HCT116 (cell line): ENCODE measurements at regions not wholly inside any gene's neighbourhood (a gene's known extent, or its start where the extent isn't known, plus 50 kb on each side); places are given as distances from the start of the nearest gene placed in this dataset.

Experiments used
- ATAC-seq: fragments of 200-7000 bp; cut with Tn5 transposase; 2 replicates; pipeline ENCODE4 v1.9.1; 2020; ENCODE audit warnings: mild to moderate bottlenecking, moderate library complexity
- BruUV-seq: library from RNA; stranded (reverse); fragments of 400-500 nt; replicated peaks from 2 replicates; lab custom pipeline; 2021; lab: Mats Ljungman, UMichigan
- CTCF ChIA-PET: fragments of 300-600 bp; sonication (Branson Sonifier 250); formaldehyde crosslinking; loops from one replicate; lab custom pipeline; 2021; ENCODE audit warnings: antibody characterized with exemption; lab: Charles Lee
- POLR2A ChIA-PET: fragments of 300-600, 350-600 bp; sonication (Branson Sonifier 250); formaldehyde crosslinking; loops from one replicate; lab custom pipeline; 2021; ENCODE audit warnings: antibody characterized with exemption; lab: Charles Lee
- RAD21 ChIA-PET, 2 experiments: fragments of 300-600 bp; sonication (Branson Sonifier 250); formaldehyde crosslinking; loops; one replicate each; lab custom pipeline; 2023; ENCODE audit warnings: low total read pairs in 2 of 2; ENCODE audit not compliant: uncharacterized antibody in 2 of 2, unreplicated experiment in 2 of 2, low non-redundant PET in 1 of 2; lab: Charles Lee
- DNase-seq: peaks from one replicate; pipeline ENCODE4 v3.0.0-alpha.2; 2010; ENCODE audit warnings: low read depth, low spot score
- H2AFZ ChIP-seq: fragments of 200-600 bp; shearing (Covaris generic), sonication (generic); 2 replicates; pipeline ENCODE4 v1.6.1; 2017; ENCODE audit warnings: low read depth, mixed run types, mixed read lengths, antibody characterized with exemption, low read length; ENCODE audit not compliant: poor library complexity, severe bottlenecking
- H3K27ac ChIP-seq: 2 replicates; pipeline ENCODE4 v1.5.1; 2012; ENCODE audit warnings: low read depth, low read length
- H3K27me3 ChIP-seq: fragments of 200-600 bp; sonication (generic); 2 replicates; pipeline ENCODE4 v1.6.1; 2016; ENCODE audit warnings: mixed run types, low read length, mixed read lengths; ENCODE audit not compliant: insufficient read depth
- H3K36me3 ChIP-seq, 2 experiments: fragments of 200-500 bp in 1 of 2; fragments of 200-600 bp in 1 of 2; sonication (Bioruptor generic) in 1 of 2; sonication (generic) in 1 of 2; 2 replicates each; pipeline versions ENCODE4 v1.5.1 to v1.6.1; 2014 to 2016; ENCODE audit warnings: low read length in 2 of 2, inconsistent platforms in 1 of 2, mixed read lengths in 1 of 2, mixed run types in 1 of 2; ENCODE audit not compliant: insufficient read depth in 2 of 2, control insufficient read depth in 1 of 2
- H3K4me1 ChIP-seq, 2 experiments: fragments of 200-600 bp in 1 of 2; sonication (generic) in 1 of 2; 2 replicates each; pipeline versions ENCODE4 v1.5.1 to v1.6.1; 2012 to 2017; ENCODE audit warnings: low read length in 2 of 2, inconsistent platforms in 1 of 2, mild to moderate bottlenecking in 1 of 2, mixed read lengths in 1 of 2, mixed run types in 1 of 2, moderate library complexity in 1 of 2; ENCODE audit not compliant: insufficient read depth in 2 of 2, control insufficient read depth in 1 of 2
- H3K4me2 ChIP-seq: fragments of 200-600 bp; sonication (generic); 2 replicates; pipeline ENCODE4 v1.6.1; 2017; ENCODE audit warnings: mixed run types, low read length, mixed read lengths
- H3K4me3 ChIP-seq, 2 experiments: fragments of 200-600 bp in 1 of 2; sonication (generic) in 1 of 2; replicated peaks in 1 of 2; 2 replicates each; pipeline ENCODE4 v1.5.1; 2011 to 2016; ENCODE audit warnings: low read length in 2 of 2, control low read depth in 1 of 2, low read depth in 1 of 2, mild to moderate bottlenecking in 1 of 2, mixed read lengths in 1 of 2, mixed run types in 1 of 2
- H3K79me2 ChIP-seq: fragments of 200-600 bp; sonication (generic); 2 replicates; pipeline ENCODE4 v1.6.1; 2017; ENCODE audit warnings: mild to moderate bottlenecking, mixed run types, low read length, moderate library complexity, mixed read lengths; ENCODE audit not compliant: insufficient read depth
- H3K9ac ChIP-seq: fragments of 200-600 bp; sonication (generic); 2 replicates; pipeline ENCODE4 v1.6.1; 2016; ENCODE audit warnings: low read length, mixed read lengths
- H3K9me2 ChIP-seq: fragments of 200-600 bp; sonication (generic), shearing (Covaris generic); 2 replicates; pipeline ENCODE4 v1.6.1; 2017; ENCODE audit warnings: mixed run types, mild to moderate bottlenecking, moderate library complexity; ENCODE audit not compliant: insufficient read depth
- H3K9me3 ChIP-seq, 2 experiments: fragments of 200-500 bp in 1 of 2; fragments of 200-600 bp in 1 of 2; sonication (Bioruptor generic) in 1 of 2; sonication (generic) in 1 of 2; 2 replicates each; pipeline ENCODE4 v1.6.1; 2014 to 2017; ENCODE audit warnings: low read length in 2 of 2, mixed read lengths in 2 of 2, inconsistent platforms in 1 of 2, low read depth in 1 of 2, mild to moderate bottlenecking in 1 of 2, mixed run types in 1 of 2, moderate library complexity in 1 of 2; ENCODE audit not compliant: control insufficient read depth in 1 of 2, insufficient read depth in 1 of 2
- H4K20me1 ChIP-seq: fragments of 200-600 bp; sonication (generic), shearing (Covaris generic); 2 replicates; pipeline ENCODE4 v1.6.1; 2017; ENCODE audit warnings: mixed run types, mild to moderate bottlenecking, moderate library complexity; ENCODE audit not compliant: insufficient read depth
- FOSL1 ChIP-seq: IDR thresholded peaks from 2 replicates; pipeline ENCODE4 v1.6.1; 2012; ENCODE audit warnings: low read depth
- JUND ChIP-seq: IDR thresholded peaks from 2 replicates; pipeline ENCODE4 v1.6.1; 2012
- POLR2A ChIP-seq: IDR thresholded peaks from 2 replicates; pipeline ENCODE4 v1.7.0; 2011; ENCODE audit warnings: borderline replicate concordance; ENCODE audit not compliant: insufficient read depth, insufficient read length; ENCODE audit errors: extremely low read depth
- POLR2AphosphoS5 ChIP-seq: IDR thresholded peaks from 2 replicates; pipeline ENCODE4 v1.6.1; 2011; ENCODE audit warnings: mild to moderate bottlenecking, low read depth, low read length, moderate library complexity
- RAD21 ChIP-seq: IDR thresholded peaks from 2 replicates; pipeline ENCODE4 v1.6.1; 2012; ENCODE audit warnings: low read depth, mild to moderate bottlenecking
- SIN3A ChIP-seq: IDR thresholded peaks from 2 replicates; pipeline ENCODE4 v1.6.1; 2012; ENCODE audit warnings: low read depth
- SP1 ChIP-seq: IDR thresholded peaks from 2 replicates; pipeline ENCODE4 v1.6.1; 2012; ENCODE audit warnings: low read depth
- SRF ChIP-seq: IDR thresholded peaks from 2 replicates; pipeline ENCODE4 v1.6.1; 2012; ENCODE audit warnings: low read depth
- TCF7L2 ChIP-seq: IDR thresholded peaks from 2 replicates; pipeline ENCODE4 v1.7.0; 2011; ENCODE audit warnings: borderline replicate concordance, inconsistent platforms; ENCODE audit not compliant: insufficient read depth, insufficient read length; ENCODE audit errors: extremely low read depth
- ZFX ChIP-seq: fragments of 450-650 bp; IDR thresholded peaks from 2 replicates; pipeline ENCODE4 v1.6.1; 2017
- ZNF274 ChIP-seq: fragments of 200-500 bp; sonication (Bioruptor generic); IDR thresholded peaks from 2 replicates; pipeline ENCODE4 v1.6.1; 2014; ENCODE audit warnings: mild to moderate bottlenecking, low read depth, low read length, inconsistent platforms
- intact Hi-C: fragments of 100-400 bp; cut with micrococcal nuclease; formaldehyde crosslinking; loops from 2 replicates; pipeline ENCODE4 v1.10.0; 2022
- TF ChIP-seq, protein P1 (sequence below): IDR thresholded peaks from 2 replicates; pipeline ENCODE4 v1.6.1; 2012; ENCODE audit warnings: low read depth
- TF ChIP-seq, protein P2 (sequence below), 3 experiments: fragments of 200-600 bp in 1 of 3; sonication (generic) in 1 of 3; IDR thresholded peaks in 2 of 3; conservative IDR thresholded peaks in 1 of 3; 2 replicates each; pipeline ENCODE4 v1.5.1; 2012 to 2017; ENCODE audit warnings: low read depth in 2 of 3, low read length in 2 of 3, antibody characterized with exemption in 1 of 3, borderline replicate concordance in 1 of 3, control low read depth in 1 of 3, mild to moderate bottlenecking in 1 of 3, mixed read lengths in 1 of 3, mixed run types in 1 of 3, moderate library complexity in 1 of 3; ENCODE audit not compliant: insufficient read depth in 1 of 3
- TF ChIP-seq, protein P3 (sequence below): IDR thresholded peaks from 2 replicates; pipeline ENCODE4 v1.6.1; 2011; ENCODE audit warnings: mild to moderate bottlenecking, low read length, moderate library complexity; ENCODE audit not compliant: insufficient replicate concordance; ENCODE audit errors: extremely low read depth

DNA sequence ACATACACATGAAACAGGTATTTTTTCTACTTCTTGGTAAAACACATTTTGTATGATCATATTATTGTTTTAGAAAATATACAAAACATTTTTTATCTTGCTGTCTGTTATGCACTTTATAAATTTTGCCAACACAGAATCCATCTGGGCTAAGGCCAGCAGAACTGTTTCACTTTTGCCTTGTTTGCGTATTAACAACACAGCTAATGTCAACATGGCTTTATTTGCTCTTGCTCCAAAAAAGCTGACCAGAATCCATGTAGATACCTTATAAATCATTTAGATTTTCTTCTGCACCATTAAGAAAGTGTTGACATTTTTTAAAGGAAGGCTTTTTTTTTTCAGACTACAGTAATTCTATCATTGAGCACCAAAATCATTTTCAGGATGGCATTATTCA, 58.1 kb upstream of the PGR start:
- H3K27me3 ChIP-seq = no peaks in the 10 kb centered on the region
- ATAC-seq = no peak
- no peak overlapping the region for H3K27ac ChIP-seq
- H4K20me1 ChIP-seq = no peaks in the 10 kb centered on the region
- no peak for DNase-seq
- H3K79me2 ChIP-seq = no peaks in the 10 kb centered on the region
- ChIA-PET CTCF (no interaction called here), RAD21 (no interaction called here), POLR2A (no interaction called here)
- no peak overlapping the region for H3K4me2 ChIP-seq
- H3K4me1 ChIP-seq = no peaks in the 10 kb centered on the region
- no peak overlapping the region for H3K9ac ChIP-seq
- no peak overlapping the region for H2AFZ ChIP-seq
- TF ChIP-seq, protein P1, sequence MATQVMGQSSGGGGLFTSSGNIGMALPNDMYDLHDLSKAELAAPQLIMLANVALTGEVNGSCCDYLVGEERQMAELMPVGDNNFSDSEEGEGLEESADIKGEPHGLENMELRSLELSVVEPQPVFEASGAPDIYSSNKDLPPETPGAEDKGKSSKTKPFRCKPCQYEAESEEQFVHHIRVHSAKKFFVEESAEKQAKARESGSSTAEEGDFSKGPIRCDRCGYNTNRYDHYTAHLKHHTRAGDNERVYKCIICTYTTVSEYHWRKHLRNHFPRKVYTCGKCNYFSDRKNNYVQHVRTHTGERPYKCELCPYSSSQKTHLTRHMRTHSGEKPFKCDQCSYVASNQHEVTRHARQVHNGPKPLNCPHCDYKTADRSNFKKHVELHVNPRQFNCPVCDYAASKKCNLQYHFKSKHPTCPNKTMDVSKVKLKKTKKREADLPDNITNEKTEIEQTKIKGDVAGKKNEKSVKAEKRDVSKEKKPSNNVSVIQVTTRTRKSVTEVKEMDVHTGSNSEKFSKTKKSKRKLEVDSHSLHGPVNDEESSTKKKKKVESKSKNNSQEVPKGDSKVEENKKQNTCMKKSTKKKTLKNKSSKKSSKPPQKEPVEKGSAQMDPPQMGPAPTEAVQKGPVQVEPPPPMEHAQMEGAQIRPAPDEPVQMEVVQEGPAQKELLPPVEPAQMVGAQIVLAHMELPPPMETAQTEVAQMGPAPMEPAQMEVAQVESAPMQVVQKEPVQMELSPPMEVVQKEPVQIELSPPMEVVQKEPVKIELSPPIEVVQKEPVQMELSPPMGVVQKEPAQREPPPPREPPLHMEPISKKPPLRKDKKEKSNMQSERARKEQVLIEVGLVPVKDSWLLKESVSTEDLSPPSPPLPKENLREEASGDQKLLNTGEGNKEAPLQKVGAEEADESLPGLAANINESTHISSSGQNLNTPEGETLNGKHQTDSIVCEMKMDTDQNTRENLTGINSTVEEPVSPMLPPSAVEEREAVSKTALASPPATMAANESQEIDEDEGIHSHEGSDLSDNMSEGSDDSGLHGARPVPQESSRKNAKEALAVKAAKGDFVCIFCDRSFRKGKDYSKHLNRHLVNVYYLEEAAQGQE = no peak
- TF ChIP-seq RAD21 = no peak
- TF ChIP-seq SRF = no peak
- no peak for TF ChIP-seq ZNF274
- no peak for TF ChIP-seq SP1
- TF ChIP-seq, protein P2, sequence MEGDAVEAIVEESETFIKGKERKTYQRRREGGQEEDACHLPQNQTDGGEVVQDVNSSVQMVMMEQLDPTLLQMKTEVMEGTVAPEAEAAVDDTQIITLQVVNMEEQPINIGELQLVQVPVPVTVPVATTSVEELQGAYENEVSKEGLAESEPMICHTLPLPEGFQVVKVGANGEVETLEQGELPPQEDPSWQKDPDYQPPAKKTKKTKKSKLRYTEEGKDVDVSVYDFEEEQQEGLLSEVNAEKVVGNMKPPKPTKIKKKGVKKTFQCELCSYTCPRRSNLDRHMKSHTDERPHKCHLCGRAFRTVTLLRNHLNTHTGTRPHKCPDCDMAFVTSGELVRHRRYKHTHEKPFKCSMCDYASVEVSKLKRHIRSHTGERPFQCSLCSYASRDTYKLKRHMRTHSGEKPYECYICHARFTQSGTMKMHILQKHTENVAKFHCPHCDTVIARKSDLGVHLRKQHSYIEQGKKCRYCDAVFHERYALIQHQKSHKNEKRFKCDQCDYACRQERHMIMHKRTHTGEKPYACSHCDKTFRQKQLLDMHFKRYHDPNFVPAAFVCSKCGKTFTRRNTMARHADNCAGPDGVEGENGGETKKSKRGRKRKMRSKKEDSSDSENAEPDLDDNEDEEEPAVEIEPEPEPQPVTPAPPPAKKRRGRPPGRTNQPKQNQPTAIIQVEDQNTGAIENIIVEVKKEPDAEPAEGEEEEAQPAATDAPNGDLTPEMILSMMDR (IDR thresholded peaks at IDR 0.05 in 2 of 3, conservative IDR thresholded peaks at IDR 0.05 in 1 of 3; ENCODE audit: borderline replicate concordance in 1 of 3, insufficient read depth in 1 of 3, low read depth in 2 of 3, low read length in 2 of 3) = no peak
- TF ChIP-seq TCF7L2 = no peak
- TF ChIP-seq FOSL1 = no peak
- no peak for TF ChIP-seq JUND
- TF ChIP-seq, protein P3, sequence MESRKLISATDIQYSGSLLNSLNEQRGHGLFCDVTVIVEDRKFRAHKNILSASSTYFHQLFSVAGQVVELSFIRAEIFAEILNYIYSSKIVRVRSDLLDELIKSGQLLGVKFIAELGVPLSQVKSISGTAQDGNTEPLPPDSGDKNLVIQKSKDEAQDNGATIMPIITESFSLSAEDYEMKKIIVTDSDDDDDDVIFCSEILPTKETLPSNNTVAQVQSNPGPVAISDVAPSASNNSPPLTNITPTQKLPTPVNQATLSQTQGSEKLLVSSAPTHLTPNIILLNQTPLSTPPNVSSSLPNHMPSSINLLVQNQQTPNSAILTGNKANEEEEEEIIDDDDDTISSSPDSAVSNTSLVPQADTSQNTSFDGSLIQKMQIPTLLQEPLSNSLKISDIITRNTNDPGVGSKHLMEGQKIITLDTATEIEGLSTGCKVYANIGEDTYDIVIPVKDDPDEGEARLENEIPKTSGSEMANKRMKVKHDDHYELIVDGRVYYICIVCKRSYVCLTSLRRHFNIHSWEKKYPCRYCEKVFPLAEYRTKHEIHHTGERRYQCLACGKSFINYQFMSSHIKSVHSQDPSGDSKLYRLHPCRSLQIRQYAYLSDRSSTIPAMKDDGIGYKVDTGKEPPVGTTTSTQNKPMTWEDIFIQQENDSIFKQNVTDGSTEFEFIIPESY = no peak
- no peak for TF ChIP-seq POLR2AphosphoS5
- TF ChIP-seq POLR2A = no peak
- TF ChIP-seq ZFX = no peak
- TF ChIP-seq SIN3A = no peak
- intact Hi-C loops = no loop called here
- H3K4me3 ChIP-seq = no peak overlapping the region
- H3K9me2 ChIP-seq = no peaks in the 10 kb centered on the region
- BruUV-seq = no TSS peak
- H3K36me3 ChIP-seq = no peaks in the 10 kb centered on the region
- H3K9me3 ChIP-seq = no peaks in the 10 kb centered on the region
